Left ventricle myocardium superior (tissue), 1 donor: ENCODE measurements at regions not wholly inside any gene's neighbourhood (a gene's known extent, or its start where the extent isn't known, plus 50 kb on each side); places are given as distances from the start of the nearest gene placed in this dataset.
"Not testable (repeated sequence)": the region's sequence is repeated elsewhere in the genome, so short reads cannot be mapped to it uniquely, and the experiment has no call there.

ENCODE experiments used
- ATAC-seq: fragments of 200-7000 bp; cut with Tn5 transposase; one replicate; pipeline ENCODE4 v1.9.1; 2020; ENCODE audit warnings: mild to moderate bottlenecking, moderate library complexity
- DNase-seq: peaks from one replicate; pipeline ENCODE4 v3.0.0-alpha.2; 2020
- intact Hi-C: fragments of 100-400 bp; cut with micrococcal nuclease; formaldehyde crosslinking; loops from one replicate; pipeline ENCODE4 v1.11.0; 2022
- donor health status: DM: no; HTN: yes; CAD: no; lungs with severe emphysema.

GRCh38 chr10:106311590-106311989 is 852.9 kb downstream of the SORCS1 start:
- DNase-seq (no peak), ATAC-seq (no peak)
- intact Hi-C loops, result no loop called here

GRCh38 chr10:106310596-106310995 is 853.9 kb downstream of the SORCS1 start:
- intact Hi-C loops, result no loop called here
- ATAC-seq (no peak), DNase-seq (no peak)

DNA sequence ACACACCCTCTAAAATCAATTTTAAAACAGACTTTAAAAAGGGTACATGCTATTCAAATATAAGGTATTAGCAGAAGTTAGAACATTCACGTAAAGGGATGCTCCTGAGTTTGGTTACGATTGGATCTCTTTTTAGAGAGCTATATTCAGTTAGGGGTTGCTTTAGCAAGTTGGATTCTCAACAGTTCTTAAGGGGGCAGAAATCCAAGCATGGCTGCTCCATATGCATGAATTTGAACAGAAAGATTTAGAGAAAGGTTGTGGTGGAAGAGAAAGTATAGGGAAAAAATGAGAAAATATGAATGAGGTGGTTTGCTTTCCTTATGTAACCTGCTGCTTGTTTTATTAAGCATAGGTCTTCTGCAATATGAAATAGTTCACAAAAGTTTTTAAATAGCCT is 855.1 kb downstream of the SORCS1 start:
- no peak for ATAC-seq
- intact Hi-C loops, result no loop called here
- DNase-seq, result no peak

DNA sequence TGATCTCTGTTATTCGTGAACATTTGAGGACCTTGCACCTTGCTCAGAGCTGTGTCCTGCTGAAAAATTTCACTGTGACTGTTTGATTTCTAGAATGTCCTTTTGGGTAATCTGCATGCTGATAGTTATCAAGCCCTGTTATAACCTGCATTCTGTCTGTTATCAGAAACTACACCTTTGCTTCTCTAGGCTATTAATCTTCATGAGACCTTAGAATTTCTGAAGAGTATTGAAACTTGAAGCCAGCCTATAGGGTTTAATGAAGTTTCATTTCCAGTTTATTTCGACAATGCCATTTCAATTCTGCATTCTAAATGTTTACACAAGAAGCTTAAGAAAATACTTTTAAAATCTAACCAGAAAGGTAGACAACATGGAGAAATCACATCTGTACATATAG is 856.2 kb downstream of the SORCS1 start:
- ATAC-seq (no peak), DNase-seq (no peak)
- intact Hi-C loops, result no loop called here

GRCh38 chr10:106304056-106304455 is 860.5 kb downstream of the SORCS1 start:
- intact Hi-C loops, result no loop called here
- DNase-seq (no peak), ATAC-seq (no peak)

DNA sequence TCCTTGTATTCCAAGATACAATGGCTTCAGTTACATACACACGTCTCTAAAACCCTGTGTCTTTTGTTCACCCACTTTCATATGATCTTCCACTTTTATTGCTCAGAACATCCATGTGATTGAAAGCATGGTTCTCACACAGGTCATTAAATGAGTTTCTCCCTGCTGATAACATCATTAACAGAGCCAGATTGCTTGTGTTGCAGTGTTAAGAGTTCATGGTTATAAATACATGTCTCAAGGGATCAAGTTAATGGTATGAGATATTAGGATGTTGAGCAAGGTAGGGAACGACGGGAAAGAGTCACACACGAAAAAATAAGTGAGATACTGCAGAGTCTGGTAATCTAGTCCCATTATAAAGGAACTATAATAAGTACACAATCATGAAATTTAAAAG is 861.5 kb downstream of the SORCS1 start:
- intact Hi-C loops, result no loop called here
- no peak for DNase-seq
- no peak for ATAC-seq

DNA sequence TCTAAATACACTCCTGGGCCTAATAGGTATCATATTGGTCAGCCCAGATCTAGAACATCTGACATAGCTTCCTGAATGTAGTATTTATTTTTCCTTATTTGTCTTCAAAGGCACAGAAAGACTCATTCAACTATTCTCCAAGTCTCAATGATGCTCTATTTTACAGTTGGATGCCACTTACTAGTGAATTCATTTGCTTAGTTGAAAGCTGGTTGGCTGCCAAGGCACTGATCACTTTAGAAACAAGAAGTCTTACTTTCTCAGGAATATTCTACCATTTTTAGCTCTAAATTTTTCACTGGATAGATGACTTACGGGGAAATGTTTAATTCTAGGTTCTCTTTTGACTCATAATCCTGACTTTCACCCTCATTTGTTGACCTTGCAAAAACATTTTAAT is 863.4 kb downstream of the SORCS1 start:
- no peak for DNase-seq
- no peak for ATAC-seq
- intact Hi-C loops, result no loop called here

DNA sequence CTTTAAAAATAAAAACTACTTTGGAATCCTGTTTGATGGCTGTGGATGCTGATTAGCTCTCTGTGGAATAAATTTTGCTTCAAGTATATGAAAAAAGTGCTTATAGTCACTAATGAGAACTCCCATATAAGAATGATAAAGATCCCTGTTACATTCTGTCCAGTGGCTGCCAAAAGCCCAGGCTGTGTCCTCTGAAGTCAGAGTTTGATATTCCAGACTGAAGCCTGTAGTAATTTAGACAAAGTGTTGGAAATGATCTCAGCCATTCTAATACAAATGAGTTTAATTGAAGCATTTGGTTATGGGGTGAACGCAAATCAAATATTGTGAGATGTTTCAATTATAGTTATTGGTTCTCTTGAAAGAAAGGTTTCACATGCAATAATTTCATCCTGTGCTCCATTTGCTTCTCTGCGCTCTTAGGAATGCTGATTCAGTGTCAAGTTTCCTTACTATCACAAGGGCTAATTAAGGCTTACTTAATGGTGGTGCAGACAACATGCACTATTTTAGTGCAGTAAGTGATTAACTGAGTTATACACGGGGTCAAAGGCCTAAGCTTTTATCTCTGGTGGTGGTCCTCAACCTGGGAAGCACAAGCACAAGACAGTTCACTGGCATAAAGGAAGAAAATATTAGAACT is 867.6 kb downstream of the SORCS1 start:
- ATAC-seq (no peak), DNase-seq (no peak)
- intact Hi-C loops, result no loop called here

DNA sequence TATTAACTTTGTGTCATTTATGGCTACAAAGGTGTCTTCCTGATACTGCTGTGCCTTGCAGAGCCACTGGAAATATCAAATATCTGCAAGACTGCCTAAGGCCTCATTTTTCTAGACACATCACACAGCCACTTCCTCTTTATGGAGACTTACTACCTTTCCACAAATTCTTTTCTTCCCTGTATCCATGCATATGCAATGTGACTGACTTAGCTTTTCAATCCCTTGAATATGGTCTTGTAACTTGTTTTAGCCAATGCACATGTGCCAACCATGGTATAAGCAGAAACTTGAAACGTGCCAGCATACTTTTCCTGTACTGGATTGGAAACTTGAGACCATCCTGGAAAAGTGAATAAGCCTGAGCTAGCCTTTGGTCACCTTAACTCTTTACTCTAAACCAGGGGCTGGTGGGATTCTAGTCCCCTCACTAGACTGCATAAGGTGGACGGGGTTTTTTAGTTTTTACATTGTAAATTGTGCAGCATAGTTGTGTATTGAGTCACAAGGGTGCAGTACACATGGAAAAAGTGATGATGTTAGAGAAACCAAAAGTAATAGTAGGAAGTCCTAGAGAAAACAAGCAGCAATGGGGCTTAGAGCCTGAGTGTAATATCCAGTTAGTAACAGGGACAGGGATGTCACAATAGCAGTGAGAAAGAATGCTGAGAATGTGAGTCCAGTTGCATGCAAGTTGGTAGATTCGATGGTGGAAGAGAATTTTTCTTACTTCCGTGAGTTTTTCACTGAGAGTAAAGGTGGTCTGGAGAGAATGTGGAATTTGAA is 879.5 kb downstream of the SORCS1 start:
- DNase-seq (no peak), ATAC-seq (no peak)
- intact Hi-C loops, result no loop called here

DNA sequence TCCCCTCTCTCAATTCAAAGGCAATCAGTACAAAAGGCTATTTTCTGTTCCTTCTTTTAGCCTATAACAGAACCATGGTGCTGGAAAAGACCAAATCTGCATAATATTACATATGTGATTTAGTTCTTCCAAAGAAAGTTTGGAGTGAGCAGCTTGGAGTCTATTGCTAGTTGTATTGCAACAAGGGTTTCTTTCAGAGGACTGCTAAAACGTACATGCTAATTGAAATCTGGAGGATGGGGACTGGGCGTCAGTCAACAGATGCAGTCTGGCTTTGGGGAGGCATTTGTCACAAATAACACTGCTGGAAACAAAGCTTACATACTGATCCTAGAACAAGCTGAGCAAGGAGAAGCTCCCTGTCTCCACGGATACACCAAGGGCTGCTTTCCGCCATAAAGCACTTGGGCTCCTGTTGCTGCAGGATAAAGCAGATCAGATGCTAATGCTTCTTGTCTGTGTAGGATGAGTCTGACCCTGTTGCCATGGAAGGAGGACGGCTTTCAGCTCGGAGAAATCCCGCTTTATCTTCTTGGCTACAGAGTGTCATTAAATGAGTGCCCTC is 883.5 kb downstream of the SORCS1 start:
- intact Hi-C loops, result no loop called here
- ATAC-seq, result no peak
- DNase-seq, result no peak

GRCh38 chr10:106278383-106278782 is 886.1 kb downstream of the SORCS1 start:
- intact Hi-C loops, result no loop called here
- peak; percentile 24 for ATAC-seq
- DNase-seq, result no peak

DNA sequence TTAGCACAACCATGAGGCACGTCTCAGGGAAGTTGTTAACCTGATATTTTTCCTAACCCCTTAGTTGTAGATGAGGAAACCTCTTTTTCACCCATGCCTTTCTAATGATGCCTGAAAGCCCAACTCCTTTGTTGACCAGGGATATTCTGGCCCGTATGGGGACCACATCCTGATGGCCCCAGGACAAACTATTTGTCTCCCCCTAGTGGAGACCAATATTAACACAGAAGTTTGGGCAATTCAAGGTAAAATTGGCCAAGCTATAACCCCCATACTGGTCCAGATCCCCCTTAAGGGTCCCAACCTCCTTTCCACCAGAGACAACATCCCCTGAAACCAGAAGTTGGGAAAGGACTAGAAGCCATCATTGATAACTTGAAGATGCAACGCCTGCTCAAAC is 893.3 kb downstream of the SORCS1 start:
- DNase-seq (no peak), ATAC-seq (no peak)
- intact Hi-C loops, result no loop called here

- intact Hi-C loops, result no loop called here
- no peak for ATAC-seq
- DNase-seq, result no peak
These were observed 896.5 kb downstream of the SORCS1 start for GRCh38 chr10:106268000-106268399.

- DNase-seq, result no peak
- intact Hi-C loops, result no loop called here
- ATAC-seq, result no peak
These were observed 896.9 kb downstream of the SORCS1 start for GRCh38 chr10:106267591-106267990.

- ATAC-seq, intact Hi-C loops, DNase-seq: not testable (repeated sequence)
These were observed 907.1 kb downstream of the SORCS1 start for GRCh38 chr10:106257432-106257831.

DNA sequence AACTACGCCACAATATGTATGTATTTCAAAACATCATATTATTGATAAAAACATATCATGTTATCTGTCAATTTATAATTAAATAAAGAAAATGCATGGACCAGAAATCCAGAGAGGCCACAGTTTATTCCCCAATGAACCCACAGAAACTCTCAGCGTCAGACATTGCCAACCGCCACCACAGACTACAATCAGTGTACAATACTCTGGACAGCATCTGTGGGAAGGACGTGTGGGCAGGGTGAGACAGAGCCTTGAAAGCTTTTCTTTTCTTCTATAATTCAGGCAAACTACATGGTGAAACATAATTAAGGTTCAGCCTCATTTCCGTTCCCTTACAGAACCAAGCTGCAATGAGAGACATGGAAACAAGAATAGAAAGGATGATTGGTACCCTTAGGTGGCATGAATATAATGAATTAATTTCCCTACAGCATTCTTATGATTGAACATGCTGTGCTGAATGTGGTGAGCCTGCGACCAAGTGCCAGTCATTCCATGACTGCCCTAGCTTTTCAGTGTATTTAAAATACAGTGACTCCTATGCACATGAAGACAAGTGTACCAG is 909.3 kb downstream of the SORCS1 start:
- ATAC-seq, result no peak
- intact Hi-C loops, result no loop called here
- DNase-seq, result no peak

GRCh38 chr10:106254071-106254470 is 910.4 kb downstream of the SORCS1 start:
- ATAC-seq, result no peak
- intact Hi-C loops, result no loop called here

DNA sequence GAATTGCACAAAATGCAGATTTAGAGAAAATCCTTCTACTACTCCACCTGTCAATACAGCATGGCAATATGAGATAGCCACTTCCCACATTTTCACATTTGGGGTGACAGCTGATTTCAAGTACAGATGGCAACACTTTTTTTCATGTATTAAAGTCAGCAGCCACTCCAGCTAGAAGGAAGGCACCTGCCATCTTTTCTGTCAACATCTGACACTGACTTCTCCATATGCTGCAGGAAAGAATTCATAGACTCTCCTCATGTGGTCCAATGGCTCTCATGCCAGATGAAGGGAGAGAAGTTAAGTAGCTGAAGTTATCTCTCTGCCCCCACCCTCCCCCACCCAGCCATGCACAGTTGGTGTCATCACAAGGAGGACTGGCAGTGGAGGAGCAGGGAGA is 912.0 kb downstream of the SORCS1 start:
- no peak for DNase-seq
- intact Hi-C loops, result no loop called here
- no peak for ATAC-seq

More at GRCh38 chr10:106254071-106254470, 910.4 kb downstream of the SORCS1 start:
- DNase-seq, result no peak

DNA sequence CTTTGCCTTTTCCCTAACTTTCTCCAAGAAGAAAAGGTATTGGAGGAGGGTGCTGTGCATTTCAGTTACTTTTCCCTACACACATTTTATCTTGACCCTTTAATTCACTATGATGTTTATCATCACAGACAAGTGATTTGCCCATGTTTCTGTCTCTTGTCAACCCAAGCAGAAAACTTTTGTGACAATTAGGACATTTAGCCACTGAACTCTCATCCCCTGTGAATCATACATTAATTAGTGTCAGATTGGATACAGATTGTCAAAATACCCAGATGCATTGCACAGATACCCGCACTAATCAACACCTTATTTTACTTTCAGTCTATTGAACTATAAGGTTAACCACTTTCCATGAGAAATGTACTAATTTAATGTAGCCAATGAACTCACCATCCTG is 912.9 kb downstream of the SORCS1 start:
- ATAC-seq (no peak), DNase-seq (no peak)
- intact Hi-C loops, result no loop called here

- DNase-seq (no peak), ATAC-seq (no peak)
- intact Hi-C loops, result no loop called here
These were observed 922.2 kb downstream of the SORCS1 start for GRCh38 chr10:106242301-106242700.
